GM23338 (cell line): ENCODE measurements at regions not wholly inside any gene's neighbourhood (a gene's known extent, or its start where the extent isn't known, plus 50 kb on each side); places are given as distances from the start of the nearest gene placed in this dataset.

ENCODE experiments used
- ATAC-seq: fragments of 200-7000 bp; cut with Tn5 transposase; 3 replicates; pipeline ENCODE4 v1.9.1; 2020
- DNase-seq: peaks from one replicate; pipeline ENCODE4 v3.0.0-alpha.2; 2015; ENCODE audit warnings: low spot score
- H2AFZ ChIP-seq: fragments of 200-600 bp; sonication (generic); 2 replicates; pipeline ENCODE4 v1.8.0; 2016; ENCODE audit warnings: antibody characterized with exemption, mild to moderate bottlenecking, moderate library complexity
- H3F3A ChIP-seq: fragments of 200-600 bp; sonication (generic); replicated peaks from 2 replicates; pipeline ENCODE4 v1.8.0; 2017; ENCODE audit warnings: antibody characterized with exemption, mixed run types, low read depth
- H3K27ac ChIP-seq: fragments of 200-600 bp; sonication (generic); 2 replicates; pipeline ENCODE4 v1.6.1; 2016; ENCODE audit warnings: low read depth
- H3K27me3 ChIP-seq: fragments of 200-600 bp; sonication (generic); 2 replicates; pipeline ENCODE4 v1.8.0; 2016; ENCODE audit warnings: mild to moderate bottlenecking, mixed run types, moderate library complexity; ENCODE audit not compliant: insufficient read depth
- H3K36me3 ChIP-seq: fragments of 200-600 bp; sonication (generic); 2 replicates; pipeline ENCODE4 v1.8.0; 2016; ENCODE audit warnings: mild to moderate bottlenecking; ENCODE audit not compliant: insufficient read depth
- H3K4me1 ChIP-seq: fragments of 200-600 bp; sonication (generic); 2 replicates; pipeline ENCODE4 v1.8.0; 2016; ENCODE audit warnings: mild to moderate bottlenecking, moderate library complexity; ENCODE audit not compliant: insufficient read depth
- H3K4me2 ChIP-seq: fragments of 200-600 bp; sonication (generic); 2 replicates; pipeline ENCODE4 v1.7.1; 2017; ENCODE audit warnings: mixed run types
- H3K4me3 ChIP-seq: fragments of 200-600 bp; sonication (generic); 2 replicates; pipeline ENCODE4 v1.6.1; 2016; ENCODE audit warnings: mixed run types
- H3K79me2 ChIP-seq: fragments of 200-600 bp; sonication (generic); replicated peaks from 2 replicates; pipeline ENCODE4 v1.8.0; 2017; ENCODE audit warnings: mild to moderate bottlenecking; ENCODE audit not compliant: insufficient read depth
- H3K9me2 ChIP-seq: fragments of 200-600 bp; sonication (generic); 2 replicates; pipeline ENCODE4 v1.8.0; 2017; ENCODE audit not compliant: insufficient read depth
- H4K20me1 ChIP-seq: fragments of 200-600 bp; sonication (generic); replicated peaks from 2 replicates; pipeline ENCODE4 v1.8.0; 2017; ENCODE audit warnings: mild to moderate bottlenecking; ENCODE audit not compliant: insufficient read depth
- H3K27ac Mint-ChIP-seq: 2 replicates; pipeline ENCODE4 v1.8.0; 2020; ENCODE audit warnings: inconsistent platforms, mild to moderate bottlenecking, moderate library complexity, mixed read lengths
- H3K27me3 Mint-ChIP-seq: 3 replicates; pipeline ENCODE4 v1.8.0; 2022; ENCODE audit warnings: low read depth, mild to moderate bottlenecking, moderate library complexity, mixed read lengths, inconsistent platforms; ENCODE audit not compliant: insufficient read depth, poor library complexity
- H3K36me3 Mint-ChIP-seq: 3 replicates; pipeline ENCODE4 v1.8.0; 2021; ENCODE audit warnings: low read depth, mild to moderate bottlenecking, inconsistent platforms, moderate library complexity, mixed read lengths
- H3K4me1 Mint-ChIP-seq: 3 replicates; pipeline ENCODE4 v1.8.0; 2020; ENCODE audit warnings: mild to moderate bottlenecking, inconsistent platforms, mixed read lengths
- H3K4me3 Mint-ChIP-seq: 3 replicates; pipeline ENCODE4 v1.8.0; 2021; ENCODE audit warnings: moderate library complexity, mild to moderate bottlenecking, inconsistent platforms, mixed read lengths
- H3K9me3 Mint-ChIP-seq: 3 replicates; pipeline ENCODE4 v1.8.0; 2020; ENCODE audit warnings: moderate library complexity, mild to moderate bottlenecking, inconsistent platforms, mixed read lengths
- CREB1 ChIP-seq: fragments of 250-450 bp; sonication (Bioruptor Pico); IDR thresholded peaks from 2 replicates; pipeline ENCODE4 v1.5.0; 2020; ENCODE audit warnings: low read depth, mild to moderate bottlenecking, moderate library complexity
- CTCF ChIP-seq, 2 experiments: fragments of 200-600 bp in 1 of 2; sonication (generic) in 1 of 2; conservative IDR thresholded peaks; 2 replicates each; pipeline versions ENCODE4 v1.5.1 to v1.6.1; 2016 to 2017; ENCODE audit warnings: antibody characterized with exemption in 2 of 2, low read depth in 2 of 2, mild to moderate bottlenecking in 2 of 2, moderate library complexity in 1 of 2
- ETS1 ChIP-seq: IDR thresholded peaks from 2 replicates; pipeline ENCODE4 v1.6.1; 2016; ENCODE audit warnings: antibody characterized with exemption
- EZH2 ChIP-seq: fragments of 200-600 bp; sonication (generic); IDR thresholded peaks from one replicate; pipeline ENCODE4 v1.8.0; 2017; ENCODE audit warnings: antibody characterized with exemption, mild to moderate bottlenecking, low read depth; ENCODE audit not compliant: unreplicated experiment
- EZH2phosphoT487 ChIP-seq: fragments of 200-600 bp; sonication (generic); IDR thresholded peaks from one replicate; pipeline ENCODE4 v1.8.1; 2018; ENCODE audit warnings: antibody characterized with exemption; ENCODE audit not compliant: unreplicated experiment
- JUNB ChIP-seq: IDR thresholded peaks from one replicate; pipeline ENCODE4 v1.6.1; 2016; ENCODE audit warnings: antibody characterized with exemption; ENCODE audit not compliant: unreplicated experiment
- NANOG ChIP-seq: IDR thresholded peaks from 2 replicates; pipeline ENCODE4 v1.6.1; 2016; ENCODE audit warnings: antibody characterized with exemption, borderline replicate concordance
- POLR2AphosphoS5 ChIP-seq: IDR thresholded peaks from 2 replicates; pipeline ENCODE4 v1.6.1; 2016; ENCODE audit warnings: antibody characterized with exemption, low read depth
- REST ChIP-seq: IDR thresholded peaks from one replicate; pipeline ENCODE4 v1.6.1; 2018; ENCODE audit warnings: antibody characterized with exemption; ENCODE audit not compliant: unreplicated experiment
- STAT1 ChIP-seq: IDR thresholded peaks from one replicate; pipeline ENCODE4 v1.6.1; 2016; ENCODE audit warnings: antibody characterized with exemption; ENCODE audit not compliant: unreplicated experiment
- ZNF114 ChIP-seq: fragments of 250-450 bp; sonication (Bioruptor Pico); IDR thresholded peaks from 2 replicates; pipeline ENCODE4 v1.5.0; 2020; ENCODE audit warnings: mild to moderate bottlenecking, moderate library complexity
- ZNF331 ChIP-seq: fragments of 250-450 bp; sonication (Bioruptor Pico); IDR thresholded peaks from 2 replicates; pipeline ENCODE4 v1.5.0; 2020; ENCODE audit warnings: low read depth, mild to moderate bottlenecking, moderate library complexity
- TF ChIP-seq, protein P1 (sequence below): fragments of 250-450 bp; sonication (Bioruptor Pico); IDR thresholded peaks from 2 replicates; pipeline ENCODE4 v1.5.0; 2020; ENCODE audit warnings: mild to moderate bottlenecking, moderate library complexity

GRCh38 chr12:124621296-124621660, 53.9 kb upstream of the NCOR2 start:
- no peaks in the 10 kb centered on the region for H3K27me3 ChIP-seq
- peak overlapping the region; percentile 52 for H2AFZ ChIP-seq
- no peak overlapping the region for H3K27ac Mint-ChIP-seq
- no peaks in the 10 kb centered on the region for H3F3A ChIP-seq
- H3K4me1 Mint-ChIP-seq: peaks cover 9% of the 10 kb centered on the region
- no peaks in the 10 kb centered on the region; the same call in 2 of the 3 replicates for H3K36me3 Mint-ChIP-seq
- DNase-seq (peak; percentile 57), ATAC-seq (peak; percentile 73)
- H3K4me3 ChIP-seq: no peak overlapping the region
- H3K27me3 Mint-ChIP-seq: peaks cover 12% of the 10 kb centered on the region
- H3K9me3 Mint-ChIP-seq: peaks cover 2% of the 10 kb centered on the region; the same call in 2 of the 3 replicates
- no peaks in the 10 kb centered on the region for H3K9me2 ChIP-seq
- H3K4me3 Mint-ChIP-seq: no peak overlapping the region
- H3K4me2 ChIP-seq: no peak overlapping the region
- no peak overlapping the region for H3K27ac ChIP-seq
- no peaks in the 10 kb centered on the region for H4K20me1 ChIP-seq
- no peaks in the 10 kb centered on the region for H3K4me1 ChIP-seq
- no peaks in the 10 kb centered on the region for H3K36me3 ChIP-seq
- TF ChIP-seq CREB1 (CRISPR knock-in tag) (no peak), ZNF114 (no peak), JUNB (no peak), ETS1 (no peak), STAT1 (no peak), POLR2AphosphoS5 (no peak), REST (no peak), NANOG (no peak), EZH2phosphoT487 (no peak), EZH2 (no peak), ZNF331 (no peak), CTCF (conservative IDR thresholded peaks at IDR 0.05; ENCODE audit: low read depth in 2 of 2) (no peak)
- TF ChIP-seq, protein P1, sequence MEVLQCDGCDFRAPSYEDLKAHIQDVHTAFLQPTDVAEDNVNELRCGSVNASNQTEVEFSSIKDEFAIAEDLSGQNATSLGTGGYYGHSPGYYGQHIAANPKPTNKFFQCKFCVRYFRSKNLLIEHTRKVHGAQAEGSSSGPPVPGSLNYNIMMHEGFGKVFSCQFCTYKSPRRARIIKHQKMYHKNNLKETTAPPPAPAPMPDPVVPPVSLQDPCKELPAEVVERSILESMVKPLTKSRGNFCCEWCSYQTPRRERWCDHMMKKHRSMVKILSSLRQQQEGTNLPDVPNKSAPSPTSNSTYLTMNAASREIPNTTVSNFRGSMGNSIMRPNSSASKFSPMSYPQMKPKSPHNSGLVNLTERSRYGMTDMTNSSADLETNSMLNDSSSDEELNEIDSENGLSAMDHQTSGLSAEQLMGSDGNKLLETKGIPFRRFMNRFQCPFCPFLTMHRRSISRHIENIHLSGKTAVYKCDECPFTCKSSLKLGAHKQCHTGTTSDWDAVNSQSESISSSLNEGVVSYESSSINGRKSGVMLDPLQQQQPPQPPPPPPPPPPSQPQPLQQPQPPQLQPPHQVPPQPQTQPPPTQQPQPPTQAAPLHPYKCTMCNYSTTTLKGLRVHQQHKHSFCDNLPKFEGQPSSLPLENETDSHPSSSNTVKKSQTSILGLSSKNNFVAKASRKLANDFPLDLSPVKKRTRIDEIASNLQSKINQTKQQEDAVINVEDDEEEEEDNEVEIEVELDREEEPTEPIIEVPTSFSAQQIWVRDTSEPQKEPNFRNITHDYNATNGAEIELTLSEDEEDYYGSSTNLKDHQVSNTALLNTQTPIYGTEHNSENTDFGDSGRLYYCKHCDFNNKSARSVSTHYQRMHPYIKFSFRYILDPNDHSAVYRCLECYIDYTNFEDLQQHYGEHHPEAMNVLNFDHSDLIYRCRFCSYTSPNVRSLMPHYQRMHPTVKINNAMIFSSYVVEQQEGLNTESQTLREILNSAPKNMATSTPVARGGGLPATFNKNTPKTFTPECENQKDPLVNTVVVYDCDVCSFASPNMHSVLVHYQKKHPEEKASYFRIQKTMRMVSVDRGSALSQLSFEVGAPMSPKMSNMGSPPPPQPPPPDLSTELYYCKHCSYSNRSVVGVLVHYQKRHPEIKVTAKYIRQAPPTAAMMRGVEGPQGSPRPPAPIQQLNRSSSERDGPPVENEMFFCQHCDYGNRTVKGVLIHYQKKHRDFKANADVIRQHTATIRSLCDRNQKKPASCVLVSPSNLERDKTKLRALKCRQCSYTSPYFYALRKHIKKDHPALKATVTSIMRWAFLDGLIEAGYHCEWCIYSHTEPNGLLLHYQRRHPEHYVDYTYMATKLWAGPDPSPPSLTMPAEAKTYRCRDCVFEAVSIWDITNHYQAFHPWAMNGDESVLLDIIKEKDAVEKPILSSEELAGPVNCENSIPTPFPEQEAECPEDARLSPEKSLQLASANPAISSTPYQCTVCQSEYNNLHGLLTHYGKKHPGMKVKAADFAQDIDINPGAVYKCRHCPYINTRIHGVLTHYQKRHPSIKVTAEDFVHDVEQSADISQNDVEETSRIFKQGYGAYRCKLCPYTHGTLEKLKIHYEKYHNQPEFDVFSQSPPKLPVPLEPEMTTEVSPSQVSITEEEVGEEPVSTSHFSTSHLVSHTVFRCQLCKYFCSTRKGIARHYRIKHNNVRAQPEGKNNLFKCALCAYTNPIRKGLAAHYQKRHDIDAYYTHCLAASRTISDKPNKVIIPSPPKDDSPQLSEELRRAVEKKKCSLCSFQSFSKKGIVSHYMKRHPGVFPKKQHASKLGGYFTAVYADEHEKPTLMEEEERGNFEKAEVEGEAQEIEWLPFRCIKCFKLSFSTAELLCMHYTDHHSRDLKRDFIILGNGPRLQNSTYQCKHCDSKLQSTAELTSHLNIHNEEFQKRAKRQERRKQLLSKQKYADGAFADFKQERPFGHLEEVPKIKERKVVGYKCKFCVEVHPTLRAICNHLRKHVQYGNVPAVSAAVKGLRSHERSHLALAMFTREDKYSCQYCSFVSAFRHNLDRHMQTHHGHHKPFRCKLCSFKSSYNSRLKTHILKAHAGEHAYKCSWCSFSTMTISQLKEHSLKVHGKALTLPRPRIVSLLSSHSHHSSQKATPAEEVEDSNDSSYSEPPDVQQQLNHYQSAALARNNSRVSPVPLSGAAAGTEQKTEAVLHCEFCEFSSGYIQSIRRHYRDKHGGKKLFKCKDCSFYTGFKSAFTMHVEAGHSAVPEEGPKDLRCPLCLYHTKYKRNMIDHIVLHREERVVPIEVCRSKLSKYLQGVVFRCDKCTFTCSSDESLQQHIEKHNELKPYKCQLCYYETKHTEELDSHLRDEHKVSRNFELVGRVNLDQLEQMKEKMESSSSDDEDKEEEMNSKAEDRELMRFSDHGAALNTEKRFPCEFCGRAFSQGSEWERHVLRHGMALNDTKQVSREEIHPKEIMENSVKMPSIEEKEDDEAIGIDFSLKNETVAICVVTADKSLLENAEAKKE (CRISPR knock-in tag): no peak
- H3K79me2 ChIP-seq: no peaks in the 10 kb centered on the region
